Parathyroid adenoma (tissue), 2 donors: ENCODE measurements at regions not wholly inside any gene's neighbourhood (a gene's known extent, or its start where the extent isn't known, plus 50 kb on each side); places are given as distances from the start of the nearest gene placed in this dataset.

Source experiments
- H2AFZ ChIP-seq: fragments of 300-600 bp; sonication (generic); one replicate; pipeline ENCODE4 v1.7.0; 2017; ENCODE audit warnings: antibody characterized with exemption, mild to moderate bottlenecking
- H3K27ac ChIP-seq: fragments of 300-600 bp; sonication (generic); one replicate; pipeline ENCODE4 v1.7.0; 2017
- H3K27me3 ChIP-seq: fragments of 300-600 bp; sonication (generic); one replicate; pipeline ENCODE4 v1.7.0; 2017; ENCODE audit warnings: low read length; ENCODE audit not compliant: control insufficient read depth, insufficient read depth
- H3K36me3 ChIP-seq: fragments of 300-600 bp; sonication (generic); one replicate; pipeline ENCODE4 v1.7.0; 2017; ENCODE audit warnings: low read length; ENCODE audit not compliant: control insufficient read depth, insufficient read depth
- H3K4me1 ChIP-seq: fragments of 300-600 bp; sonication (generic); one replicate; pipeline ENCODE4 v1.7.0; 2017; ENCODE audit warnings: control low read depth
- H3K4me2 ChIP-seq: fragments of 300-600 bp; sonication (generic); one replicate; pipeline ENCODE4 v1.7.0; 2017; ENCODE audit warnings: low read length
- H3K4me3 ChIP-seq: fragments of 300-600 bp; sonication (generic); one replicate; pipeline ENCODE4 v1.7.0; 2017; ENCODE audit warnings: low read depth, low read length
- H3K79me2 ChIP-seq: fragments of 300-600 bp; sonication (generic); one replicate; pipeline ENCODE4 v1.7.0; 2017; ENCODE audit warnings: control low read depth
- H3K9ac ChIP-seq: fragments of 300-600 bp; sonication (generic); one replicate; pipeline ENCODE4 v1.7.0; 2017; ENCODE audit warnings: mild to moderate bottlenecking
- H3K9me3 ChIP-seq: fragments of 300-600 bp; sonication (generic); one replicate; pipeline ENCODE4 v1.7.0; 2017; ENCODE audit warnings: low read length; ENCODE audit not compliant: control insufficient read depth
- CTCF ChIP-seq: fragments of 300-600 bp; sonication (generic); IDR thresholded peaks from one replicate; pipeline ENCODE4 v1.7.0; 2017; ENCODE audit warnings: antibody characterized with exemption, mild to moderate bottlenecking
- donor health status: primary hyperparathyroidism.

GRCh38 chr15:79230766-79231165 is 51.8 kb upstream of the ANKRD34C start:
- no peaks in the 10 kb centered on the region for H3K79me2 ChIP-seq
- no peak for TF ChIP-seq CTCF
- no peak overlapping the region for H3K4me3 ChIP-seq
- H3K27me3 ChIP-seq, result no peaks in the 10 kb centered on the region
- no peaks in the 10 kb centered on the region for H3K9me3 ChIP-seq
- no peak overlapping the region for H3K27ac ChIP-seq
- H3K36me3 ChIP-seq, result no peaks in the 10 kb centered on the region
- no peak overlapping the region for H3K9ac ChIP-seq
- H3K4me2 ChIP-seq, result no peak overlapping the region
- H2AFZ ChIP-seq, result no peak overlapping the region
- H3K4me1 ChIP-seq, result no peaks in the 10 kb centered on the region

GRCh38 chr15:79222808-79223207 is 59.7 kb upstream of the ANKRD34C start:
- H3K4me2 ChIP-seq, result no peak overlapping the region
- H3K79me2 ChIP-seq, result no peaks in the 10 kb centered on the region
- no peak overlapping the region for H3K27ac ChIP-seq
- no peaks in the 10 kb centered on the region for H3K9me3 ChIP-seq
- H3K9ac ChIP-seq, result no peak overlapping the region
- H3K4me1 ChIP-seq, result no peaks in the 10 kb centered on the region
- no peak overlapping the region for H2AFZ ChIP-seq
- H3K36me3 ChIP-seq, result no peaks in the 10 kb centered on the region
- H3K4me3 ChIP-seq, result no peak overlapping the region
- no peaks in the 10 kb centered on the region for H3K27me3 ChIP-seq
- no peak for TF ChIP-seq CTCF

DNA sequence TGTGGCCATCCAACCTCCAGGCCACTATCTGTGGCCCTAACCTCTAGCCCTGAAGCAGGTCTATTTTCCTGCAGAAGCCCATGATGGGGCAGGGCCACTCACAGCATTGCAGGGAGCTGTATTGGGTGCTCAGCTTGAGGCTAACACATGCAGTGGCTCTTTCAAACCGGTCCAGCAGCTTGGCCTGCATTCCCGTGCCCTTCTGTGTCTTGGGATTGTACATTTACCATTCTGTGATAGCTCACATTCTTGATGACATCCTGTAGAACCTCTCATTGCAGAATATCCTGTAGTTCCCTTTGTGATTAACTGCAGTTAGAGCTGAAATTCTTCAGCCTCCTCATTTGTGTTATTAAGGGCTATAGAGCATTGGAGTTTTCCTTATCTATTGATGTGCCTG is 60.8 kb upstream of the ANKRD34C start:
- Histone ChIP-seq H3K4me3 (no peak overlapping the region), H3K4me2 (no peak overlapping the region), H3K36me3 (no peaks in the 10 kb centered on the region), H3K9me3 (no peaks in the 10 kb centered on the region), H3K4me1 (no peaks in the 10 kb centered on the region), H2AFZ (no peak overlapping the region), H3K27ac (no peak overlapping the region), H3K79me2 (no peaks in the 10 kb centered on the region), H3K9ac (no peak overlapping the region), H3K27me3 (no peaks in the 10 kb centered on the region)
- no peak for TF ChIP-seq CTCF

GRCh38 chr15:79219393-79220056 is 63.0 kb upstream of the ANKRD34C start:
- Histone ChIP-seq H3K79me2 (no peaks in the 10 kb centered on the region), H3K36me3 (no peaks in the 10 kb centered on the region), H3K27ac (no peak overlapping the region), H2AFZ (no peak overlapping the region), H3K9ac (no peak overlapping the region), H3K27me3 (no peaks in the 10 kb centered on the region), H3K4me1 (no peaks in the 10 kb centered on the region), H3K4me2 (no peak overlapping the region), H3K4me3 (no peak overlapping the region), H3K9me3 (no peaks in the 10 kb centered on the region)
- TF ChIP-seq CTCF, result no peak

- Histone ChIP-seq H3K4me2 (no peak overlapping the region), H3K27me3 (no peaks in the 10 kb centered on the region), H3K79me2 (no peaks in the 10 kb centered on the region), H3K4me3 (no peak overlapping the region), H2AFZ (no peak overlapping the region), H3K4me1 (no peaks in the 10 kb centered on the region), H3K36me3 (no peaks in the 10 kb centered on the region), H3K27ac (no peak overlapping the region), H3K9me3 (no peaks in the 10 kb centered on the region), H3K9ac (no peak overlapping the region)
- no peak for TF ChIP-seq CTCF
These were observed 63.8 kb upstream of the ANKRD34C start for GRCh38 chr15:79218588-79219200.
